Colon (tissue), 2 donors: ENCODE measurements at regions not wholly inside any gene's neighbourhood (a gene's known extent, or its start where the extent isn't known, plus 50 kb on each side); places are given as distances from the start of the nearest gene placed in this dataset.

Source experiments
- FAIRE-seq: peaks from 2 replicates; lab custom pipeline; 2012; peaks lifted over from hg19 to GRCh38; lab: Jason Lieb, UNC
- donor health status: control.
- donor health status: control.

DNA sequence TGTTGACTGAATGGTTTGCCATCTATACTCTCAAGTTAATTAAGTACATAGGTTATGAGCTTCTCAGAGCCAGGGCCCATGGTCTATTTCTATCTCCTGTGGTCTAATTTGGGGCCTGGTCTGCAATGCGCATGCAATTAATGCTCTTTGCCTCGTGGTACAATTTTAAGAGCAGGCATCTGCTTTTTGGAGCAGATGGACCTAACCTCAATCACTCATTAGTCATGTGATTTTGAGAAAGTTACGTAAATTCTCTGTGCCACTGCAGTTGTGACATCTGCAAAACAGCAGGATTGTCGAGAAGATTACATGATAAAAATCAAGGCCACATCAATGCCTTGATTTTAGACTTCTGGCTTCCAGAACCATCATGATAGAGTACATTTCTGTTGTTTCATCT lies 543.7 kb upstream of the ADAMTS9 start:
- FAIRE-seq, result no peak

DNA sequence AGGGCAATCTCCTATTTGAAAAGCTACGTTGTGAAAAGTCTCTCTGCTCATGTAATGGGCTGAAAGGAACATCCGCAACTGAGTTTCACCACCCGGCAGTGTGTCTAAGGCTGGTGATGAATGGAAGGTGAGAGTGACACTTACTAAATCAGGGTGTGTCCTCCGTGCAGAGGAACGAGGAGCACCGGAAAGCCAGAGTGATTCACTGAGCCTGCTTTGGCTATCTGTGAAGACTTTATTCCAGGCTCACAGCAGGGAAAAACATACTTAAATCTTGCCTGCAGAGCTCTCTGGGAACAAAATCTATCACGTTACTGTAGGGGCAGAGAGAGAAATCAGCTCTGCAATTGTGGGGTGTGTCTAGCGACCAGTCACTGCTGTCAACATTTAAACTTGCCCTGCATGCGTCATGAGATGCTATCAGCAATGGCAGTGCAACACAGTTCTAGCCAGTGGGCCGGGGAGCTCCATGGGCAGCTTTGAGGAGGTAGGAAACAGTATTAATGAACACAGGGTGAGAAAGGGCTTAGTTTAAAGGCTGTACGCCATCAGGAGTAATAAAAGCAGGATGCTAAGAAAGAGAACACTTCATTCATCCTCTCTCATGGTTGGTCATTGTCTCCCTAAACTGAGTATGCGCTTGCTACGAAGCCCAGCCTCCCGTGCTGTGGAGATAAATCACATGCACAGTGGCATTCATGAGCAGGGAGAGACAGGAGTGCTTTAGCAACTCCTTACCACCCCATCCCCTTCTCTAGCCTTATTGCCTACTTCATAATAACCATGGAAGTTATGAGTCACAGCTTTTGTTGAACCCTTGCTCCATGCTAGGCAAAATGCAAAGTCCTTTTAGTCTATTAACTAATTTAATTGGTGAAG lies 542.7 kb upstream of the ADAMTS9 start:
- no peak for FAIRE-seq

DNA sequence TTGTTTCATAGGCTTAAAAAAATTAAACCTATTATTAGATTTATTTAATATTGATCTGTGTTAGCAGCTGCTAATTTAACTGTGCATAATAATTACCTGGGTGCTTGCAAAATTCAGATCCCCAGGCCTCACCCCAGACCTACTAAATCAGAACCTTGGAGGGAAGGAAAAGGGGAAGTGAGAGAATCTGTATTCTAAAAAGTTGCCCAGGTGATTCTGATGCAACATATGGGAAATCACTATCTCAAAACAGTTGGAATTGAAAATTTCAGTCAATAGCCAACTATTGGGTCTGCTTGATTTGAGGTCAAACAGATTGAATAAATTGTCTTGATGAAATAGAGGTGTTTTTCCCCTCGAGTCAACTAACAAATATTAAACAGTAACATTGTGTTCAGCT lies 538.5 kb upstream of the ADAMTS9 start:
- FAIRE-seq, result no peak

DNA sequence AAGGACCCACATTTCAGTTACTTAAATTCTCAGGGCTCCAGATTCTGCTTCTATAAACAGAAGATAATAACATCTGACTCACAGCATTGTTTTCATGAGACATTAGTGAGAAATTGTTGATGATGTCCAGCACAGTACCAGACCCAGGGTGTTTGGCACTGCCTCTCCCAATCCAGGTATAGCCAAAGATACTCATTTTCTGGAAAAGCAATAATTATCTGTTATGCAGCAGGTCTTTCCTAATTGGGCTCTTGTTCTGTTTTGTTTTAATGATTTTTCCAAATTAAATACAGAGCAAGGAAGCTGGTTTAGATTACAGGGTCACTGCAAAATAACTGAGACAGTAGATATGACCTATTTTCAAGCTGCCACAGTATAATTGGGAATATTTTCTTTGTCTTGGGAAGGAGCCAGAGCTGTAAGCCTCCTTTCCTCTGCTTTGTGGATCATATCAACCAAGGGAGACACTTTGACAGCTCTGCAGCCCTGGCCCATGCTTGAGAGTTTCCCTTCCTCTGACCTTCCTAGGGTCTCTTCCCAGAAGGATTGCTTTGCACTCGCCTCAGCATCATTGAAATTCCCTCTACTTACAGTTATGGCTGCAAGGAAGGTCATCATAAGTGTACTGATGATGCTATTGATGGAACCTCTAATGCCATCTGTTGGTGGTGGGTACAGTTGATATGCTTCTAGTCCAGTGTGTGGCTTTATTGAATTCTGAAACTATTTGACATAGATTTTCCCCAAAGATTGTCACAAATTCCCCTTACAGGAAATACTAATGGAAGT lies 522.4 kb upstream of the ADAMTS9 start:
- no peak for FAIRE-seq

DNA sequence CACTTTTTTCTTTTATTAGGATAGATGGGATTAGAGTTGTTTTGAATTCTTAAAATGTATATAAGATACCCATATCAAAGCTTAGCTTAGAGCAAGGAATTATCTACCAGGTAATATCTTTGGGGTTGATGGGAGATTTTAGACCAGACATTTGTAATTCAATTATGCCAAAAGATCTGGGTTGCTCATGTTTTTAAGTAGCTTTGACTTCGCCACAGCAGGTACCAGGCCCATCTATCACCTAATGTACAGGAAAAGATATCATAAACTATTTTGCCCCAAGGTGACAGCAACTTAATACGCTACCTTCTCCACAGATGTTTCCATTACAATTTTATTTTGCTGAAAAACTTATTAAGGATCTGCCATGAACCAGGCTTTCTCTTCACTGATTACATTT lies 514.6 kb upstream of the ADAMTS9 start:
- FAIRE-seq, result no peak

DNA sequence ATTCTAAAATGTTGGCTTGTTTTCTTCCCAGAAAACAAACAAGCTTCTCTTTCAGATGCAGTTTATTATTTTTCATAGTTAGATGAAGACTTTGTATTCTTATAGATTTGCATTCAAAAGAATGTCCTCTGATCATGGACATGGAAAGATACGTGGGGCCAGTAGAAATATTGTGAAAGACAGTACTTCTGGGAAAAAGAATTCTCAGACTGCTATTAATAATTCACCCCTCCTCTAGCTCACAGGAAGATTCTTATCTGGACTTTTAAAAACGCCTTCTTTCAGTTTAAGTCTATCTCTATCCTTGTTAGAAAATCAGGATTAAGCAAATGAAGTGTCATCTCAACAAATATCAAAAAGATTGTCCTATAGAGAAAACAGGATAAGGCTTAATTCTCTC lies 514.1 kb upstream of the ADAMTS9 start:
- no peak for FAIRE-seq

DNA sequence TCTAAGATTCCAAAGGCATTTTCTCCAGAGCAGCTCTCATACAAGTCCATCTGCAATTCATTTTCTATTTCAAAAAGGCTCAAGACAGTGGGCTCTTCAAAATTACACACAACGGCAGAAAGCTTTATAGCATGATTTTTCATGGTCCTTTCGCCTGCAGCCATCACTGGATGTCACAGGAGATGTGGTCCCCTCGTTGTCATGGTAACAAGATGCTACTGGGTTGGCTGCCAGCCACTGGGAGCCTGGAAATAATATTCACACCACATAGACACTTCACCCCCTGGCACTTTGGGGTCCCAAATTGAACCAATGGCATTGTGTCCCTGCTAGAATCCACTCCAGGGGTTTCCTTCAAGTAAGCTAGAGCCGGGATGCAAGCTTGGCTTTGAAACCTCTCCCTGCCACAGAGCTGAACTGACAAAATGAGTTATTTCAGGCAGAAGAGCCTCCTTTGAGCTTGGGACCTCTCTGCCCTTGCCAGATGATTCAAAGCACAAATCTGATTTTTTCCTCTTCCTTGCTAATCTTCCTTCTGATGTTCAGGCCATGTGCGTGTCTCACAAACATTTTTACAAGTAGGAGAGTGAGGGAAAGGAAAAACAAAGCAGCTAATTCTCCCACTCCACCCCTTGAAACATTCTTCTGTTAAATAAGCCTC lies 512.6 kb upstream of the ADAMTS9 start:
- FAIRE-seq, result no peak

DNA sequence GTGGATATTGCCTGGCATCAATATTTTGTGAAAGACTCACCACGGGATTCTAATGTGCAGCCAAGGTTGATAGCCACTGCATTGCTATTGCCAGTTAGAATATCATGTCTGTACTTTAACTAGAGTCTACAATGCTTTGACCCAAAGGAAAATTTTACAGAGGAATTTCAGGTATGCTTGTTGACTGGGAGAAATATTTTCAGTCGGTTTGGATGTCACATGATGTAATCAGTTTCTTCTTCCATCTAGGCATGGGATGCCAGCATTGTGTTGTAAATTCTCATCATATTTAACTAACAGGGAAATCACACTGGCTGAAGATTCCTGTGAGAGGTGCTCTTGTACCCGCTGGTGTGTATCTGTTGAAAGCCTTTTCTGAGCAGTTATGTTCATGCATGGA lies 508.9 kb upstream of the ADAMTS9 start:
- FAIRE-seq, result no peak

DNA sequence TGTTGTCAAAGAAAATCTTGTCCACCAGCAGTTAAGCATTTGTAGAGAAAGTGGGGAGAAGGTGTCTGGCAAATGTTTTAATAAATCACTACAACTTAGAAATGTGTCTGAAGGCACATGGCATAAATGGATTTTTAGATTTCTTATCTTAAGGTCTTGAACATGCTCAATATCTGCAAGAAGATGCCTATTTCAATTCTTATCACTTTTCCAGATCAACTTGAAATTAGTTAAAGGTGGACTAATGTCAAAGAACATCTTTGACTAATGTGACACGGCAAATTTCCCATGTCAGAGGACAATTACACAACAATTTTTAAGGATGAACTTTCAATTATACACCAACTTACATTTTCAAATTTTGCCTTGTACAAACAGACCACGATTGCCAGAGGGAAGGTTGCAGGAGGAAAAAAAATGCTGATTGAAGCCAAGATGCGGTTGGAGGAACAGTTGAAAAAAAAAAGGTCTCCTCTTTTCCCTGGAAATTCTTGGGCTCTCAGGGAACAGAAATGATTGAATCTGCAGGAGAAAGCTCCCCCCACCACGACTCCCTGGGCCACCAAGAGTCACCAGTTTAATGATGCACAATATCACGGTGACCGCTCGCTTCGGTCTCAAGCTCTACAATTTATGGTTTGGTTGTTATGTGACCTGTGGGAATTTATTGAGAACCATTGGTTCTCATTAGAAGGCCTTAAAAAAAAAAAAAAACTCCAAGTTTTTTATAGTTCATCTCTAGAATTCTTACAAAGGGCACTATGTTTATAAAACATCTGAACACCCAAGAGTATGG lies 507.6 kb upstream of the ADAMTS9 start:
- no peak for FAIRE-seq

DNA sequence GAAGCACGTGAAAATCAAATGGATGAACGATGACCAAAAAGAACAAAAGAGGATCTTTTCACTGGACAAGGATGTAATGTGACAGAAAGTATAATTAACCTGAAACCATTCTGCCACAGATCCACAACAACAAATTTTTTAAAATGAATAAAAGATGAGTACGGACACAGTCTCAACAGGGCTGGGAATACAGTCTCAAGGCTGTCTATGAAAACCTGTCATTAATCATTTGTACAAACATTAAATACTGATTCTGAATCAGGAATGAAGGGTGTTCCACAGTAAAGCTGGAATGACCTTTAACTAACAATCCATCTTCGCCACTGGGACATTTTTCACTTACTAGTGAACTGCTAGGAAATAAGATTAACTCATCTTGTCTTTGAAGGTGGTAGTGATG lies 506.9 kb upstream of the ADAMTS9 start:
- no peak for FAIRE-seq

DNA sequence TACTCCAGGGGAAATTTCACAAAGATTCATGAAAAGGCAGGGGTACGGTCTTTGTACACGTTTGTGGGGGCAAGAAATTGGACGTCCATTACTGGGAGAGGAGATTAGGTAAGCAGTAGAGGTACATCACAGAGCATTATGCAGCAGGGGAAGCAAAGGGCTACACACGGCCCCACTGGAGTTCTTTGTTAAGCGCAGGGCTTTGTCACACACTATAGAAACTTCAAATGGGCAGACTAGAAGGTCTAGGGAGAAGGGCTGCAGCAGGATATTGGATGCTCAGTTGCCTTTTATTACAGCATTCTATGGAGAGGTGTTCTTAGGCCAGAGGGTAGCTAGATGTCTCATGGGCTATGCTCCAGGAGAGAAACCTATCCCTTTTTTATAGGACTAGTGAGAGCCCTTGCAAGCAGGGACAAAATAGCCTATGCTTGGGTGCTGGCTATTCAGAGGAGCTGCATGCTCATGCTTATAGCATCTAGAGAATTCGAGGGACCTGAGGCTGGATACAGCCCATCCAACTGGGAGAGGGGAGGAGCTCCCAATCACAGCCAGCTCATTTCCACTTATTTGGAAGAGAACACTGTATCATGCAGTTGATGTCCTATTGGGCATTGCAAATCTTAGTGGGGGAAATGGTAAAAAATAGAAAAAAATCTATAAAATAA lies 506.4 kb upstream of the ADAMTS9 start:
- FAIRE-seq, result no peak

DNA sequence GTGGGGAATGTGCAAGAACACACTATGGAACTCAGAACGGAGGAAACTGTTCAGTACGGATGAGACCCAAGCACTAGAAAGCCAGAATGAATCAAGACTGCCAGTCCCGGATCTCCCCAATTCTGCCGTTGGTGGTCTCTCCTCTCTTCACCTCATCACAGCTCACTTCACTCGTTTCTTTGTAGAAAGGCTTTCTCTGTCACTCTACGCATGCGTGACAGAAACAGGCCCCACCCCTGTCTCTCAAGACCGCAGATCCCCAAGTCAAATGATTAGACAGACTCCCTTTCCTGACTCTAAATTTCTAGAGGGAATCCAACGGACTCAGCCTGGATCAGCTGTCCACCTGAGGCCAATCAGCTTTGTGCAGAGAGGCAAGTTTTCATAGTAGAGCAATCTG lies 505.7 kb upstream of the ADAMTS9 start:
- FAIRE-seq, result no peak

DNA sequence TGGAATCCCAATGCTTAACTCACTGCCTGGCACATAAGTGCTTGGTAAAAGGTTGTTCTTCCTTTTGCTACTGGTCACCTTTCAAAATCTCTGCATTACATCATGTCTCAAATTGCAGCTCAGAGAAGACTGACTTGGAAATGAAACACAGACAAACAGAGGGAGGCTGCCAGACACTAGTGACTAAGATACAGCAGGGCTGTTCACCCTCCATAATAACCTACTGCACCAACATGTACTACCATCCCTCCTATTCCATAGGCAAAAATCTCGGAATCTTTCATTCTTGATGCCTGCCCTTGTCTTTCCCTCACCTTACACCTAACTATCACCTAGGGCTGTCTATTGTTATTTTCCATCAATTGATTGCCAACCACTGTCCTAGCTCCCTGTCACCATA lies 502.3 kb upstream of the ADAMTS9 start:
- no peak for FAIRE-seq

DNA sequence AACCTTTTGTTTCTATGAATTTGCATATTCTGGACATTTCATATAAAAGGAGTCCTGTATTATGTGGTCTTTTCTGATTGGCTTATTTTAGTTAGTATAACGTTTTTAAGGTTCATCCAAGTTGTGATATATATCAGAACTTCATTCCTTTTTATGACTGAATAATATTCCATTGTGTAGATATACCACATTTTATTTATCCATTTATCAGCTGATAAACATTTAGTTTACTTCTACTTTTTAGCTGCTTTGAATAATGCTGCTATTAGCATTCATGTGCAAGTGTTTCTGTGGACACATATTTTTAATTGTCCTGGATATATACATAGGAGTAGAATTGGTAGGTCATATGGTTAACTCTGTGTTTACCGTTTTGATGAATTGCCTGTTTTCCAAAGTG lies 498.5 kb upstream of the ADAMTS9 start:
- no peak for FAIRE-seq

DNA sequence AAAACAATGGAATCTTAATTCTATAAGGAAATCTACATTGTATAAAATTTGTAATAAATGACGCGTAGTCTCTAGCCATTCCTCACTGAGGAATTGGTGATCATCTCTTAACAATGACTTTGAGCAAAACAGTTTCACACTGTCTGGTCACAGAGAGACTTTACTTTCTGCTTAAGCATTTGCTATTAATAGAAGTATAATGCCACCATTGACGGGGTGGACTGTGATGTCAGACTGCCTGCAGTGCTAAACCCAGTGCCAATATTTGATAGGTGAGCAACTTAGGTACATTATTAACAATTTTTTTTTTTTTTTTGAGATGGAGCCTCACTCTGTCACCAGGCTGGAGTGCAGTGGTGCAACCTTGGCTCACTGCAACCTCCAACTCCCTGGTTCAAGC lies 494.9 kb upstream of the ADAMTS9 start:
- no peak for FAIRE-seq

DNA sequence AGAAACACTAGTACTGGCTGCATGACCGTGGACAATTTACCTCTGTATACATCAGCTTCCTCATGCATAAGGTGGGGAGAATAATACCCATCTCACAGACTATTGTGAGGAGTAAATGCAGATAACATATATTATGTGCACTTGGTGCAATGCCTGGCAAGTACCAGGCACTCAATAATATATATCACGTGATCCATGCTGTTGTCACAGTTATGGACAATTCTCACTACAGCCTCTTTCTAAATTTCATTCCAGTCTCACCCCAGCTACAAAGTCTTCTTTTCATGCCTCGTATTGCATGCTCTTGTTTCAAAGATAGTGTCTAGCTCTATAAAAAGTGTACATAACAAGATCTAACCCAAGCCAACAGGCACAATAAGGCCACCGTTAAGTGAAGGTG lies 494.3 kb upstream of the ADAMTS9 start:
- no peak for FAIRE-seq

DNA sequence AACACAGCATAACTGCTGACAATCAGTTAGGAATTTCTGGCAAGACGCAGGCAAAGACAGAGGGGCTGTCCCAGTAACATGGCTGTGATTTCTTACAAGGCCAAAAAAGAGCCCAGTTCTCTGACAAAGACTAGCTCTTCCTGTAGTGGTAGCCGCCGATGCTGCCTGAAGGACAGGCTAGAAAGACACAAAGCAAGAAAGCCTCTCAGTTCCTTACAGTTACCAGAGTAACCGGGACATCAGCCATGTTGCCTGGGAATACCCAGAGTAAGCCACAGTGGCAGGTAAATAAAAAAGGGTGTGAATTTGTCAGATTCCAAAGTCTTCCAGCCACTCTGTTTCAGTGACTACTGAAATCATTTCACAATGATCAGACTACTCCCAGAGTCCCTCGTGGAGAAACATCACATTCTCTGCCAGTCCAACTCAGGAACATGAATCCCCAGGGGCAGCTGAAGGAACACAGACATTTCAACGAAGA lies 493.6 kb upstream of the ADAMTS9 start:
- no peak for FAIRE-seq

DNA sequence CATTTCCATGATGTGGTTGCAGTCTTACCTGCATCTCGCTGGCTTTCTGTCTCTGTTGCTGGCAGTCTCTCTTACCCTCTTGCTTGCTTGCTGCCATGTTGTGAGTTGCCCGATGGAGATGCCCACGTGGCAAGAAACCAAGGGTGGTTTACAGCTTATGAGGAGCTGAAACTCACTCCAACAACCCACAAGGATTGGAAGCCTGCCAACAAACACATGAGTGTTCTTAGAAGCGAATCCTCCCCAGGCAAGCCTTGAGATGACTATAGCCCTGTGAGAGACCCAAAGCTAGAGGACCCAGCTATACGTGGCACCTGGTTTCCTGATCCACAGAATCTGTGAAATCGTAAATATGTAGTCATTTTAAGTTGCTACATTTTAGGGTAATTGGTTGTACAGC lies 490.9 kb upstream of the ADAMTS9 start:
- FAIRE-seq, result no peak

DNA sequence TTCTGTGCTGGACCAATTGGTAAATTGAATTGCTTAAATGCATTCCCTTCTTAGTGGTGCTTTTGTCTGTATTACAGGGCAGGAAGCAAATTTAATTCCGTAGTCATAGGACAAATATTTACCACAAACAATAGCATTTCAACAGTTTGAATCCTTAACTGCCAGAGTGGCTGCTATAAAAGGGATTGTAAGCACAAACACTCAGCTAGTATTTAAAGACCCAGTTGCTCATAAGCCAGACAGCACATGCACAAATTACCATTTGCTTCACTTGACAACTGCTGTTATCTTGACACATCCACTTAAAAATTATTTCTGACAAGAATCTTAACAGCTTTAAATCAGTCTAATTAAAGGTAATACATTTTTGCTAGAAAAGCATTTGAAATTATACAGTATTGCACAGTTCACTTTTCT lies 490.2 kb upstream of the ADAMTS9 start:
- no peak for FAIRE-seq

DNA sequence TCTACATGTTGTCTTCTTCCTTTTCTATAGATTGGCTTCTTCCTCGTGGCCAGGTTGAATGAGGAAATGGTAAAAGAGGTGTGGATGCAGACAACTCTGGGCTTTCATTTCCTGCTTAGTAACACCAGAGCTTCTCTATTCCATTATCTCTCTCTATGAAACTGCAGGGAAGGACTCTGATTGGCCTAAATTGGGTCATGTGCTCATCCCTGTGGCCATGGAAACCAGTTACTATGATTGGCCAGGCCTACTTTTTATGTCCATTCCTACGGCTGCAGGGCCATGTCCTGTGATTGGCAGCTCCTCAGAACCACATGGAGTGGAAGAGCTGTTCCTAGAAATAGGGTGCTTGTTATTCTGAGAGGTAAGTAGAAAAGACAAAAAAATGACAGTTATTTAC lies 486.9 kb upstream of the ADAMTS9 start:
- FAIRE-seq, result no peak

DNA sequence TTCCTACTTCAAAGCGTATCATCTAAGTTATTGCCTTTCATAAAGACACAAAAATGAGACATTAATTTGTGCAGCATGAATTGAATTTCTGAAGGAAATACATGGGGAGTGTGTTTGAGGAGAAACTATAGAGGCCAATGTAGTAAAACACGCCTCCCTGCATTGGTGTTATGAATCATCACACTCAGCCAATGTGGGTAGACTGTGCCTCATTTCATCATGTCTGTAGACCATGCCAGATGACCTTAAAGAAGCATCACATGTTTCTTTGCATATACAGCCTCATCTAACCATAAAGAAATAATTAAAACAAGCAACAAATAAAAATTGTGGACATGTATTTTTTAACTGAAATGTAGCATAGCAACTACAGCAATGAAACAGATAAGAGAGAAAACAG lies 486.0 kb upstream of the ADAMTS9 start:
- FAIRE-seq, result no peak

DNA sequence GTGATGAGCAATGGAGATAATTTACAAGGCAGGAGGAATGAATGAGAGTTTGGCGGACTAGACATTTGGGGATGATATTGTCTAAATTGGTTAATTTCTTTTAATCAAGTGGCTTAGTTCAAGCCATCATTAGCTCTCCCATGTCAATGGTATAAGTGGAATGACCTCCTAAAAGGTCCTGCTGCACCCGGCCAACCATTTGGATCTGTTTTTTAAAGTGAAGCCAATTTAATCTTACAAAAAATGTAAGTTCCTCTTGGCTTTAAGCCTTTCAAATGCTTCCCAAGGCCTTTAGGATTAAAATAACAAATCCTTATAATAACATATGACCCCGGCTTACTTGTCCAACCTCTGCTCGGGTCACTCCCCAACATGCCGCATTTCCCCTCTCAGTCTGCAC lies 484.4 kb upstream of the ADAMTS9 start:
- no peak for FAIRE-seq
